Keratinocyte (primary cell): ENCODE measurements at regions not wholly inside any gene's neighbourhood (a gene's known extent, or its start where the extent isn't known, plus 50 kb on each side); places are given as distances from the start of the nearest gene placed in this dataset.

Source experiments
- CTCF ChIP-seq, 3 experiments: IDR thresholded peaks in 1 of 3; conservative IDR thresholded peaks in 1 of 3; optimal IDR thresholded peaks in 1 of 3; 2 replicates in 2 of 3; 3 replicates in 1 of 3; pipeline versions ENCODE3 to v1.5.1; 2011; ENCODE audit warnings: low read length in 3 of 3, mild to moderate bottlenecking in 3 of 3, moderate library complexity in 2 of 3, control low read depth in 1 of 3, inconsistent platforms in 1 of 3; ENCODE audit not compliant: insufficient read depth in 2 of 3; ENCODE audit errors: extremely low read depth in 1 of 3
- EZH2 ChIP-seq: IDR thresholded peaks from one replicate; pipeline ENCODE4 v1.6.1; 2012; ENCODE audit warnings: inconsistent platforms, mild to moderate bottlenecking, low read length, moderate library complexity

- TF ChIP-seq CTCF (optimal IDR thresholded peaks at IDR 0.05 in 1 of 3, IDR thresholded peaks at IDR 0.05 in 1 of 3, conservative IDR thresholded peaks at IDR 0.05 in 1 of 3; ENCODE audit: extremely low read depth in 1 of 3, insufficient read depth in 2 of 3, low read length in 3 of 3) (no peak), EZH2 (no peak)
Observed at GRCh38 chr5:172571892-172572291, 69.2 kb upstream of the NEURL1B start.
